ENCODE measurements at regions not wholly inside any gene's neighbourhood (a gene's known extent, or its start where the extent isn't known, plus 50 kb on each side); places are given as distances from the start of the nearest gene placed in this dataset.
A peak's percentile ranks its signal among the peaks of the same experiment; 100 is the strongest.

DNA sequence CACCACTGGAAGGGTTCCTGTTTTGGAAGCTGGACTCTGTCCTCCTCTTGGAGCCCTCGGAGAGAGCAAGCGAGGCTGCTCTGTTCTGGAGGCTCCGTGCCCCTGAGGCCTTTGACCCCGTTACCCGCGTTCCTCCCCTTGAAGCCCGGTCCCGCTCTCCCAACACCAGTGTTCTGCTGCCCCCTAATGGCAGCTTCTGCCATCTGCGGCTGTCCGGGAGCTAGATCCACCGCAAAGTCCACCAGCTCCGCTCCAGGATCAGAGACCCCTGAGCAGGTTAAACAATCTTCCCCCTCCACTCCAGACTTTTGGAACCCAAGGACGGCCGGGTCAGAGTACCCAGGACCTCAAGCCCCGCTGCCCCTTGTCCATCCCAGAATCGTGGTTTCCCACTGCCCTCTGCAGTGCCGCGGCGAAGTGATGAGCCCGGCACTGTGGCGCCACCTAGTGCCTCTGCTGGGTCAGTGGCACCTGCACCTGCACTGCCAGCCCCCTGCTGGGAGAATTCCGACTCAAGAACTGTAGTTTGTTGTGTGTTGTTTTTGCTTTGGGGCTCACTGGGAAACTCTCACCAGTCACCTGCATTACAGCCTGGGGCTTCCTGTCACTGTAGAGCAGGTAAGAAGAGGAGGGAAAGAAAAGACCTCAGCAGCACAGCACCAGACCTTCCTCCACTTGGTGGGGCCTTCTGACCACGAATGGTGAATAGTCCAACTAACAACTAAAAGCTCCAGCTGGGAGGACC is 63.5 kb upstream of the NFASC start:
- 3% methylated on average over 23 of the region's 23 CpGs for WGBS (ENCODE audit: low lambda C conversion rate, missing lambda C conversion rate)
- peak; percentile 92 for DNase-seq (ENCODE audit: low spot score)

DNA sequence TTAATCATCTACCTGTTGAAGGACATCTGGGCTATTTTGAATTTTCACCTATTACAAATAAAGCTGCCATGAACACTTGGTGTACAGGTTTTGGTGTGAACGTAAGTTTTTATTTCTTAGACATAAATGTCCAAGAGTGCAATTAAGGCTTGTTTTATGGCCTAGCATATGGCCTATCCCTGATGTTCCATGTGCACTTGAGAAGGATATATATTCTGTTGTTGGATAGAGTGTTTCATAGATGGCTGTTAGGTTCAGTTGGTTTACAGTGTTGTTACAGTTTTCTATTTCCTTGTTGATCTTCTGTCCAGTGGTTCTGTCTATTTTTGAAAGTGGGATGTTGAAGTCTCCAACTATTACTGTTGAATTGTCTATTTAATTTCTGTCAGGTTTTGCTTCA is 61.2 kb upstream of the NFASC start:
- no peaks in the 10 kb centered on the region for H3K79me2 ChIP-seq
- TF ChIP-seq EZH2 (IDR thresholded peaks at IDR 0.05; ENCODE audit: borderline replicate concordance) (no peak), EZH2phosphoT487 (IDR thresholded peaks at IDR 0.05; ENCODE audit: low read depth, severe bottlenecking, unreplicated experiment) (no peak)
- TF ChIP-seq, protein P1, sequence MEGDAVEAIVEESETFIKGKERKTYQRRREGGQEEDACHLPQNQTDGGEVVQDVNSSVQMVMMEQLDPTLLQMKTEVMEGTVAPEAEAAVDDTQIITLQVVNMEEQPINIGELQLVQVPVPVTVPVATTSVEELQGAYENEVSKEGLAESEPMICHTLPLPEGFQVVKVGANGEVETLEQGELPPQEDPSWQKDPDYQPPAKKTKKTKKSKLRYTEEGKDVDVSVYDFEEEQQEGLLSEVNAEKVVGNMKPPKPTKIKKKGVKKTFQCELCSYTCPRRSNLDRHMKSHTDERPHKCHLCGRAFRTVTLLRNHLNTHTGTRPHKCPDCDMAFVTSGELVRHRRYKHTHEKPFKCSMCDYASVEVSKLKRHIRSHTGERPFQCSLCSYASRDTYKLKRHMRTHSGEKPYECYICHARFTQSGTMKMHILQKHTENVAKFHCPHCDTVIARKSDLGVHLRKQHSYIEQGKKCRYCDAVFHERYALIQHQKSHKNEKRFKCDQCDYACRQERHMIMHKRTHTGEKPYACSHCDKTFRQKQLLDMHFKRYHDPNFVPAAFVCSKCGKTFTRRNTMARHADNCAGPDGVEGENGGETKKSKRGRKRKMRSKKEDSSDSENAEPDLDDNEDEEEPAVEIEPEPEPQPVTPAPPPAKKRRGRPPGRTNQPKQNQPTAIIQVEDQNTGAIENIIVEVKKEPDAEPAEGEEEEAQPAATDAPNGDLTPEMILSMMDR (IDR thresholded peaks at IDR 0.05; ENCODE audit: poor library complexity): no peak
- no peak overlapping the region for H3K4me3 ChIP-seq
- no peaks in the 10 kb centered on the region for H3K36me3 ChIP-seq (replicated peaks; ENCODE audit: insufficient read depth, low read depth)
- no peak overlapping the region for H3K4me2 ChIP-seq
- no peaks in the 10 kb centered on the region for H4K20me1 ChIP-seq (ENCODE audit: insufficient read depth, poor library complexity, severe bottlenecking)
- no peaks in the 10 kb centered on the region for H3K9me3 ChIP-seq (ENCODE audit: low read depth)
- DNase-seq (ENCODE audit: low spot score): no peak
- no peaks in the 10 kb centered on the region for H3K9me2 ChIP-seq (replicated peaks; ENCODE audit: insufficient read depth)
- H3K4me1 ChIP-seq (ENCODE audit: insufficient read depth): no peaks in the 10 kb centered on the region
- 91% methylated on average over 1 of the region's 1 CpG for WGBS (ENCODE audit: low lambda C conversion rate, missing lambda C conversion rate)
- H3K27ac ChIP-seq: no peak overlapping the region
- H3K27me3 ChIP-seq: no peaks in the 10 kb centered on the region
- H2AFZ ChIP-seq: no peak overlapping the region

More for the DNA sequence above, 63.5 kb upstream of the NFASC start:
- no peaks in the 10 kb centered on the region for H3K79me2 ChIP-seq
- H3K4me2 ChIP-seq: peak overlapping the region; percentile 80
- H3K4me1 ChIP-seq (ENCODE audit: insufficient read depth): peaks cover 8% of the 10 kb centered on the region
- H3K27ac ChIP-seq: no peak overlapping the region
- no peaks in the 10 kb centered on the region for H3K9me3 ChIP-seq (ENCODE audit: low read depth)
- H3K27me3 ChIP-seq: no peaks in the 10 kb centered on the region
- no peaks in the 10 kb centered on the region for H3K36me3 ChIP-seq (replicated peaks; ENCODE audit: insufficient read depth, low read depth)
- peak overlapping the region; percentile 18 for H3K4me3 ChIP-seq
- H4K20me1 ChIP-seq (ENCODE audit: insufficient read depth, poor library complexity, severe bottlenecking): no peaks in the 10 kb centered on the region
- no peak for TF ChIP-seq EZH2 (IDR thresholded peaks at IDR 0.05; ENCODE audit: borderline replicate concordance)
- TF ChIP-seq, protein P1 (IDR thresholded peaks at IDR 0.05; ENCODE audit: poor library complexity): peak; percentile 99
- no peaks in the 10 kb centered on the region for H3K9me2 ChIP-seq (replicated peaks; ENCODE audit: insufficient read depth)
- H2AFZ ChIP-seq: peak overlapping the region; percentile 27

DNA sequence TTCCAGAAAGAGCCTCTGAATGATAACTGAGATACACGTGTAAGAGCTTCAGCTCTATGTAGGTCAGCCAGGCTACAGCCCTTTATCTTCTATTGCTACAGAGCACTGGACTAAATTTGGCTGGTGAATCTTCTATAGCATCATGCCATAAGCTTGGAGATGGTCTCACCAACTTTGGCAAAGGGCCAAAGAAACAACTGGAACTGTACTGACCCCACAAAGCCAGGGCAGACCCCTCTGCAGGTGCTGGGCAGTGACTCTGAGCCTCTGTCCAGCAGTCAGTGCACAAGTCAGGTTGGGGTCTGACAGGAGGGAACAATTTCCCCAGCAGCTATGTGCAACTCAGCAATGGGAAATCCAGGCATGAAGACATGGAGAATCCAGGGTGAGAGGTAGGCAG is 57.8 kb upstream of the NFASC start:
- Histone ChIP-seq H3K4me1 (ENCODE audit: insufficient read depth) (no peaks in the 10 kb centered on the region), H3K9me2 (replicated peaks; ENCODE audit: insufficient read depth) (no peaks in the 10 kb centered on the region), H3K4me3 (no peak overlapping the region), H2AFZ (no peak overlapping the region), H3K4me2 (no peak overlapping the region), H3K9me3 (ENCODE audit: low read depth) (no peaks in the 10 kb centered on the region), H3K27ac (no peak overlapping the region), H3K27me3 (peaks cover 7% of the 10 kb centered on the region), H4K20me1 (ENCODE audit: insufficient read depth, poor library complexity, severe bottlenecking) (no peaks in the 10 kb centered on the region), H3K36me3 (replicated peaks; ENCODE audit: insufficient read depth, low read depth) (no peaks in the 10 kb centered on the region), H3K79me2 (no peaks in the 10 kb centered on the region)
- no peak for TF ChIP-seq EZH2phosphoT487 (IDR thresholded peaks at IDR 0.05; ENCODE audit: low read depth, severe bottlenecking, unreplicated experiment)
- DNase-seq (ENCODE audit: low spot score): no peak
- WGBS (ENCODE audit: low lambda C conversion rate, missing lambda C conversion rate): 60% methylated on average over 1 of the region's 1 CpG

DNA sequence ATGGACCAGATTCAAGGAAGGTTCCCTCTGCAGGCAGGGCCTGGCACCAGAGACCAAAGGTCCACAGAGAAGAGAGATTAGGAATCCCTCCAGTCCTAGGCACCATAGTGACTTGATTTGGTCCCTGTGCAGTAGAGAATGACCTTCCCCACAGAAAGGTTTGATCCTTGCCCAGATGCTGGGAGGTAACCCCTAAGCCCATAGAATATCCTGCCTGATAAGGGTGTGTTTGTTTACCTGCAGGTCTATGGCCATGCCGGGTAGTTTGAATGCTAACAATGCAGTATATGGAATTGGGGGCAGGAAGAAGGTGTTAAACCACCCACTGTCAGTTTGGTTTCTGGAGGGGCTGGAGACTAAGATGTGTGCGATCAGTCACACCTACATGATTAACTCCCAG is 57.1 kb upstream of the NFASC start:
- Histone ChIP-seq H3K4me3 (no peak overlapping the region), H3K27me3 (peaks cover 7% of the 10 kb centered on the region), H3K79me2 (no peaks in the 10 kb centered on the region), H3K9me2 (replicated peaks; ENCODE audit: insufficient read depth) (no peaks in the 10 kb centered on the region), H3K4me1 (ENCODE audit: insufficient read depth) (no peaks in the 10 kb centered on the region), H4K20me1 (ENCODE audit: insufficient read depth, poor library complexity, severe bottlenecking) (no peaks in the 10 kb centered on the region), H3K27ac (no peak overlapping the region), H2AFZ (no peak overlapping the region), H3K4me2 (no peak overlapping the region), H3K9me3 (ENCODE audit: low read depth) (no peaks in the 10 kb centered on the region), H3K36me3 (replicated peaks; ENCODE audit: insufficient read depth, low read depth) (no peaks in the 10 kb centered on the region)
- TF ChIP-seq, protein P1 (IDR thresholded peaks at IDR 0.05; ENCODE audit: poor library complexity): no peak
- TF ChIP-seq EZH2phosphoT487 (IDR thresholded peaks at IDR 0.05; ENCODE audit: low read depth, severe bottlenecking, unreplicated experiment): no peak
- no peak for TF ChIP-seq EZH2 (IDR thresholded peaks at IDR 0.05; ENCODE audit: borderline replicate concordance)
- 59% methylated on average over 2 of the region's 2 CpGs for WGBS (ENCODE audit: low lambda C conversion rate, missing lambda C conversion rate)
- DNase-seq (ENCODE audit: low spot score): no peak

All from hepatocyte (in vitro differentiated cells).